ENCODE measurements at regions not wholly inside any gene's neighbourhood (a gene's known extent, or its start where the extent isn't known, plus 50 kb on each side); places are given as distances from the start of the nearest gene placed in this dataset.

DNA sequence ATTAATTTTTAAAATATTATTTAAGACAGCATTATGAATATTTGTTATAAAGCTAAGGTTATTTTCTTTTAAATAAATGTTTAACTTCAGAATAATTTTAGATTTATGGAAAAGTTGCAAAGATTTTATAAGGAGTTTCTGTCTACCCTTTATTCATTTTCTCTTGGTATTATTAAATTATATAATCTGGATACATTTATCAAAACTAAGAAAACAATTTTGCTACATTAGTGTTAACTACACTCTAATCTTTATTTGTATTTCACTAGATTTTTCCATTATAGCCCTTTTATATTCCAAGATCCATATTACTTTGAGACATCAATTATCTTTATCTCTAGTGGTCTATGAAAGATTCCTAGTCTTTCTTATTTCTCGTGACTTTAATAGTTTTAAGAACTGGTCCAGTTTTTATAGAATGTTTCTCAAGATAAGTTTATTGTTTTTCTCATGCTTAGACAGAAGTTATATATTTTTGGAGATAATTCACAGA lies 1243.7 kb upstream of the PCDH9 start:
- TF ChIP-seq, protein P1, sequence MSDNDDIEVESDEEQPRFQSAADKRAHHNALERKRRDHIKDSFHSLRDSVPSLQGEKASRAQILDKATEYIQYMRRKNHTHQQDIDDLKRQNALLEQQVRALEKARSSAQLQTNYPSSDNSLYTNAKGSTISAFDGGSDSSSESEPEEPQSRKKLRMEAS (IDR thresholded peaks at IDR 0.05), result no peak
- TF ChIP-seq JUND (IDR thresholded peaks at IDR 0.05; ENCODE audit: low read length), result no peak
- TF ChIP-seq EZH2 (IDR thresholded peaks at IDR 0.05; ENCODE audit: low read depth, low read length, severe bottlenecking), result no peak
- no peak for TF ChIP-seq EP300 (IDR thresholded peaks at IDR 0.05; ENCODE audit: borderline replicate concordance in 1 of 2, low read depth in 2 of 2, low read length in 2 of 2)
- TF ChIP-seq, protein P2, sequence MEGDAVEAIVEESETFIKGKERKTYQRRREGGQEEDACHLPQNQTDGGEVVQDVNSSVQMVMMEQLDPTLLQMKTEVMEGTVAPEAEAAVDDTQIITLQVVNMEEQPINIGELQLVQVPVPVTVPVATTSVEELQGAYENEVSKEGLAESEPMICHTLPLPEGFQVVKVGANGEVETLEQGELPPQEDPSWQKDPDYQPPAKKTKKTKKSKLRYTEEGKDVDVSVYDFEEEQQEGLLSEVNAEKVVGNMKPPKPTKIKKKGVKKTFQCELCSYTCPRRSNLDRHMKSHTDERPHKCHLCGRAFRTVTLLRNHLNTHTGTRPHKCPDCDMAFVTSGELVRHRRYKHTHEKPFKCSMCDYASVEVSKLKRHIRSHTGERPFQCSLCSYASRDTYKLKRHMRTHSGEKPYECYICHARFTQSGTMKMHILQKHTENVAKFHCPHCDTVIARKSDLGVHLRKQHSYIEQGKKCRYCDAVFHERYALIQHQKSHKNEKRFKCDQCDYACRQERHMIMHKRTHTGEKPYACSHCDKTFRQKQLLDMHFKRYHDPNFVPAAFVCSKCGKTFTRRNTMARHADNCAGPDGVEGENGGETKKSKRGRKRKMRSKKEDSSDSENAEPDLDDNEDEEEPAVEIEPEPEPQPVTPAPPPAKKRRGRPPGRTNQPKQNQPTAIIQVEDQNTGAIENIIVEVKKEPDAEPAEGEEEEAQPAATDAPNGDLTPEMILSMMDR (IDR thresholded peaks at IDR 0.05; ENCODE audit: control extremely low read depth in 1 of 3, insufficient read depth in 1 of 3, low read depth in 1 of 3, low read length in 3 of 3), result no peak
- no peak for TF ChIP-seq POLR2A (IDR thresholded peaks at IDR 0.05; ENCODE audit: control extremely low read depth in 1 of 2, low read depth in 2 of 2, low read length in 2 of 2)
- TF ChIP-seq SAP30 (IDR thresholded peaks at IDR 0.05; ENCODE audit: insufficient read depth, insufficient replicate concordance, low read length), result no peak
- TF ChIP-seq KDM1A (IDR thresholded peaks at IDR 0.05; ENCODE audit: borderline replicate concordance, low read length), result no peak
- TF ChIP-seq FOSL1 (IDR thresholded peaks at IDR 0.05; ENCODE audit: insufficient read depth, low read depth, low read length), result no peak

Data from H1 (cell line).